Ovary (tissue), 7 donors: ENCODE measurements at regions not wholly inside any gene's neighbourhood (a gene's known extent, or its start where the extent isn't known, plus 50 kb on each side); places are given as distances from the start of the nearest gene placed in this dataset.

Experiments
- DNase-seq, 5 donors: peaks; one replicate each; pipeline ENCODE4 v3.0.0-alpha.2; 2019 to 2020
- H3K27ac ChIP-seq, 2 donors: fragments of 200-600 bp; one replicate each; pipeline versions ENCODE4 v1.5.1 to v1.8.0; 2019 to 2022
- H3K27me3 ChIP-seq: fragments of 200-600 bp; one replicate; pipeline ENCODE4 v1.8.0; 2022
- H3K36me3 ChIP-seq: fragments of 200-600 bp; sonication (generic); one replicate; pipeline ENCODE4 v1.5.1; 2019
- H3K4me1 ChIP-seq: one replicate; pipeline ENCODE4 v1.8.1; 2013; ENCODE audit warnings: mild to moderate bottlenecking, moderate library complexity; ENCODE audit not compliant: insufficient read depth
- H3K4me3 ChIP-seq: fragments of 200-600 bp; sonication (generic); one replicate; pipeline ENCODE4 v1.5.1; 2017
- H3K9me3 ChIP-seq, 2 donors: fragments of 200-600 bp in 1 of 2; sonication (generic) in 1 of 2; one replicate each; pipeline versions ENCODE4 v1.5.1 to v1.8.1; 2013 to 2019; ENCODE audit warnings: mild to moderate bottlenecking in 1 of 2, moderate library complexity in 1 of 2
- CTCF ChIP-seq, 3 donors: fragments of 450-650 bp in 2 of 3; fragments of 200-600 bp in 1 of 3; IDR thresholded peaks; one replicate each; pipeline versions ENCODE4 v1.5.1 to v1.8.0; 2016 to 2022; ENCODE audit warnings: antibody characterized with exemption in 3 of 3, mild to moderate bottlenecking in 1 of 3
- EP300 ChIP-seq: sonication (generic); formaldehyde crosslinking; IDR thresholded peaks from one replicate; pipeline ENCODE4 v1.6.1; 2017; ENCODE audit warnings: antibody characterized with exemption
- POLR2A ChIP-seq: fragments of 450-650 bp; IDR thresholded peaks from one replicate; pipeline ENCODE4 v1.6.1; 2017; ENCODE audit warnings: antibody characterized with exemption, mild to moderate bottlenecking, moderate library complexity
- WGBS, 3 donors: extraction: QIAGEN DNeasy Blood & Tissue Kit in 1 of 3; methylation state at CpG; one replicate each; pipeline versions ENCODE4 v1.1.5 to v1.1.7; 2013 to 2017; 5-methylcytosine and 5-hydroxymethylcytosine counted together
- intact Hi-C, 4 donors: fragments of 100-400 bp; cut with DNase I; formaldehyde crosslinking; loops; one replicate each; pipeline versions ENCODE4 v1.11.0 to v1.15.1; 2022 to 2023
- donor health status: DM: no; HTN: no; CAD: no; lungs with moderate emphysema.
- donor health status: DM: no; HTN: no; CAD: no.
- donor health status: Bipolar disorder and iron deficiency.
- donor health status: DM: no; HTN: no; CAD: no.
- donor health status: DM: yes; HTN: yes; CAD: no.

DNA sequence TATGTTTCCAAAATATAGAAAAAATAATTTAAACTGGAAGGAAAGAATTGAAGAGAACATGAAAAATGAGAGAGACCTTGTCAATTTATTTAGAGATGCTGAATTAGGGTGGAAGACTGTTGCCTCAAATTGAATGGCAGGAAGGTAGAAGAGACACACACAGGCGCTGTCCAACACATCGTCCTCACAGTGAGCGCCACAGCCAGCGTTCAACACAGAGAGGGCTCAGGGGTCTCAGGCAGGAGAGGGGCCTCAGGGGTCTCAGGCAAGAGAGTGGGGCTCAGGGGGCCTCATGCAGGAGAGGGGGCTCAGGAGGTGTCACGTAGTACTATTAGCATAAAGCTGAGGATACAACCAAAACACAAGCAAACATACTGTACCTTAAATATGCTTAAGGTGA lies 65.7 kb downstream of the TMEM18 start:
- H3K27me3 ChIP-seq: no peaks in the 10 kb centered on the region
- intact Hi-C loops: no loop called here
- H3K4me1 ChIP-seq: no peaks in the 10 kb centered on the region
- H3K9me3 ChIP-seq: no peaks in the 10 kb centered on the region
- no peaks in the 10 kb centered on the region for H3K36me3 ChIP-seq
- no peak overlapping the region for H3K27ac ChIP-seq
- peak in 1 of 5 donors; percentile 6 for DNase-seq
- 56 to 70% (median 58%) methylated on average over 5 of the region's 5 CpGs for WGBS, 3 donors
- H3K4me3 ChIP-seq: no peak overlapping the region
- no peak for TF ChIP-seq EP300
- no peak for TF ChIP-seq CTCF (IDR thresholded peaks at IDR 0.05)
- TF ChIP-seq POLR2A: no peak

DNA sequence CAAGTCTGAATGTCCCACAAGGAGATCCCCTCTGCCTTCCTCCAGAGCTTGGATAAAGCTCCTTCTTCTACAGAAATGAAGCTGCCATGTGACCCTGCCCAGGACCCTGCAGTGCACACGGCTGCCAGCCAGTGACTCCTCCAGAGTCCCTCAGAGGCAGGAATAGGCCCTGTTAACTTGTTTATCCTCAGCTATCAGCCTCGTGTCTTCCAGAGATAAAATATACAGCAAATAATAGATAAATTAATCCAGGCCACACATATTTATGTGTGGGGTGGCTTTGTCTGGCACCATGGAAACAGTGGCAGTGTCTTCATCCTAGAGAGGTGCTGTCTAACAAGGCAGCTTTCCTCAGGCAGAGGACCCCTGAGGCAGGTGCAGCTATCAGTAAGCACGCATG lies 66.7 kb downstream of the TMEM18 start:
- Histone ChIP-seq H3K4me3 (no peak overlapping the region), H3K27ac (no peak overlapping the region), H3K4me1 (no peaks in the 10 kb centered on the region), H3K9me3 (no peaks in the 10 kb centered on the region), H3K36me3 (no peaks in the 10 kb centered on the region), H3K27me3 (no peaks in the 10 kb centered on the region)
- DNase-seq: no peak
- WGBS, 3 donors: 56 to 77% (median 64%) methylated on average over 3 of the region's 3 CpGs
- TF ChIP-seq POLR2A (no peak), CTCF (IDR thresholded peaks at IDR 0.05) (no peak)
- intact Hi-C loops: no loop called here

GRCh38 chr2:609881-610280 lies 67.3 kb downstream of the TMEM18 start:
- peak in 1 of 5 donors; percentile 2 for DNase-seq
- Histone ChIP-seq H3K9me3 (no peaks in the 10 kb centered on the region), H3K4me1 (no peaks in the 10 kb centered on the region), H3K27me3 (no peaks in the 10 kb centered on the region), H3K27ac (no peak overlapping the region), H3K4me3 (no peak overlapping the region), H3K36me3 (no peaks in the 10 kb centered on the region)
- intact Hi-C loops: no loop called here
- no peak for TF ChIP-seq POLR2A
- TF ChIP-seq EP300: no peak
- no peak for TF ChIP-seq CTCF (IDR thresholded peaks at IDR 0.05)
- WGBS, 3 donors: 80 to 89% (median 88%) methylated on average over 8 of the region's 8 CpGs

DNA sequence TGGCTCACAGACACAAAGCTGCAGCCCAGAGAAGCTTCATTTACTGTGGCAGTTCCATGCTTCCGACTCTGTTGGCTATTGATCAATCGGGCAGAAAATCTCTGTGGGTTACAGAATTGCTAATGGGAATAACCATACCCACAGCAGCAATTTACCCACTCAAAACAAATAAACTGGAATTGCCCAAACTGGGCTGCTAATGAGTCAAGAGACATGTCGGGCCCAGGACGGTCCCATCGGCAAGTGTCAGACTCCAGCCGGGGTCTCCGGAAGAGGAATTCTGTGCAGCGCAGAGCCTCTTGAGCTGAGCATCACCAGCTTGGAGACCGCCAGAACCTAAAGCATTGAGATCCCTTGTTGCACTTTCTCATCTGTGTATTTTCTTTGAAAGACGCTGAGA lies 67.8 kb downstream of the TMEM18 start:
- Histone ChIP-seq H3K4me3 (no peak overlapping the region), H3K27ac (no peak overlapping the region), H3K9me3 (no peaks in the 10 kb centered on the region), H3K27me3 (no peaks in the 10 kb centered on the region), H3K4me1 (no peaks in the 10 kb centered on the region), H3K36me3 (no peaks in the 10 kb centered on the region)
- intact Hi-C loops: no loop called here
- WGBS, 3 donors: 96 to 98% (median 96%) methylated on average over 10 of the region's 10 CpGs
- no peak for TF ChIP-seq EP300
- no peak for TF ChIP-seq CTCF (IDR thresholded peaks at IDR 0.05)
- no peak for TF ChIP-seq POLR2A
- no peak for DNase-seq

DNA sequence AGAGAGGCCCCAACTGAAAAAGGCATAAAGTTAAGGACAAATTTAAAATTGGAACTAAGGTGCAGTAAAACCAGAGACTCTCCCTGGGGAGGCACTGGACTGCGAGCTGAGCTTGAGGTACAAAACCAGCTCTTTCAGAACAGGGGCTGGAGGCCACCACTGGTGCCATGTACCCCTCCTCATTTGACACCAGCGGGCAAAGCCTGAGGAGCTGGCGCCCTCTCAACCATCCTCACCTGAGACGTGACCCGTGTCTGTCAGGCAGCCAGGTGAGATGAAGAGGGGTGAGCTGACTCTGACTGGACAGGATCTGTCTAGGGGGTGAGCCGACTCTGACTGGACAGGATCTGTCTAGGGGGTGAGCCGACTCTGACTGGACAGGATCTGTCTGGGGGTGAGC lies 68.5 kb downstream of the TMEM18 start:
- Histone ChIP-seq H3K27ac (no peak overlapping the region), H3K9me3 (no peaks in the 10 kb centered on the region), H3K4me3 (no peak overlapping the region), H3K36me3 (no peaks in the 10 kb centered on the region), H3K4me1 (no peaks in the 10 kb centered on the region), H3K27me3 (no peaks in the 10 kb centered on the region)
- no peak for TF ChIP-seq EP300
- TF ChIP-seq POLR2A: no peak
- no peak for TF ChIP-seq CTCF (IDR thresholded peaks at IDR 0.05)
- DNase-seq: peak in 1 of 5 donors; percentile 1
- 88 to 95% (median 92%) methylated on average over 6 to 7 of the region's 7 CpGs for WGBS, 3 donors
- intact Hi-C loops: no loop called here
